ENCODE measurements at regions not wholly inside any gene's neighbourhood (a gene's known extent, or its start where the extent isn't known, plus 50 kb on each side); places are given as distances from the start of the nearest gene placed in this dataset.

- no peak for TF ChIP-seq EZH2 (IDR thresholded peaks at IDR 0.05; ENCODE audit: borderline replicate concordance, low read depth, low read length, poor library complexity, severe bottlenecking)
- TF ChIP-seq CTCF (conservative IDR thresholded peaks at IDR 0.05; ENCODE audit: low read depth, low read length), result no peak
- no peaks in the 10 kb centered on the region for H3K27me3 ChIP-seq (replicated peaks; ENCODE audit: insufficient read depth, low read depth, low read length, poor library complexity)
- H3K4me3 ChIP-seq (ENCODE audit: low read depth, low read length, poor library complexity, severe bottlenecking), result no peak overlapping the region
- no peaks in the 10 kb centered on the region for H3K36me3 ChIP-seq (ENCODE audit: insufficient read depth, low read length, poor library complexity, severe bottlenecking)
- no peak for DNase-seq (ENCODE audit: low spot score)
- CTCF ChIA-PET, result no interaction called here
- H3K27ac ChIP-seq (ENCODE audit: low read depth, low read length, poor library complexity, severe bottlenecking), result no peak overlapping the region
- no peaks in the 10 kb centered on the region for H3K4me1 ChIP-seq (ENCODE audit: insufficient read depth, low read length, poor library complexity, severe bottlenecking)
- intact Hi-C loops (cut with micrococcal nuclease; ENCODE audit: unreplicated experiment), result no loop called here
- H3K9me3 ChIP-seq (ENCODE audit: low read depth, low read length, poor library complexity, severe bottlenecking), result peaks cover 19% of the 10 kb centered on the region
- POLR2A ChIA-PET (ENCODE audit: low non-redundant PET), result no interaction called here
- no TSS peak for BruUV-seq (replicated peaks)
Measured at GRCh38 chr6:141403827-141404226, 728.9 kb upstream of the GJE1 start.

- DNase-seq (ENCODE audit: low spot score), result no peak
- H3K36me3 ChIP-seq (ENCODE audit: insufficient read depth, low read length, poor library complexity, severe bottlenecking), result no peaks in the 10 kb centered on the region
- no peaks in the 10 kb centered on the region for H3K4me1 ChIP-seq (ENCODE audit: insufficient read depth, low read length, poor library complexity, severe bottlenecking)
- no TSS peak for BruUV-seq (replicated peaks)
- ChIA-PET POLR2A (ENCODE audit: low non-redundant PET) (no interaction called here), CTCF (no interaction called here)
- intact Hi-C loops (cut with micrococcal nuclease; ENCODE audit: unreplicated experiment), result no loop called here
- no peak overlapping the region for H3K4me3 ChIP-seq (ENCODE audit: low read depth, low read length, poor library complexity, severe bottlenecking)
- TF ChIP-seq CTCF (conservative IDR thresholded peaks at IDR 0.05; ENCODE audit: low read depth, low read length), result no peak
- TF ChIP-seq EZH2 (IDR thresholded peaks at IDR 0.05; ENCODE audit: borderline replicate concordance, low read depth, low read length, poor library complexity, severe bottlenecking), result no peak
- H3K27ac ChIP-seq (ENCODE audit: low read depth, low read length, poor library complexity, severe bottlenecking), result no peak overlapping the region
- no peaks in the 10 kb centered on the region for H3K27me3 ChIP-seq (replicated peaks; ENCODE audit: insufficient read depth, low read depth, low read length, poor library complexity)
- peaks cover 11% of the 10 kb centered on the region for H3K9me3 ChIP-seq (ENCODE audit: low read depth, low read length, poor library complexity, severe bottlenecking)
Measured at GRCh38 chr6:141403103-141403502, 729.6 kb upstream of the GJE1 start.

- POLR2A ChIA-PET (ENCODE audit: low non-redundant PET), result no interaction called here
- BruUV-seq (replicated peaks), result no TSS peak
- H3K36me3 ChIP-seq (ENCODE audit: insufficient read depth, low read length, poor library complexity, severe bottlenecking), result no peaks in the 10 kb centered on the region
- CTCF ChIA-PET, result no interaction called here
- H3K27ac ChIP-seq (ENCODE audit: low read depth, low read length, poor library complexity, severe bottlenecking), result no peak overlapping the region
- H3K9me3 ChIP-seq (ENCODE audit: low read depth, low read length, poor library complexity, severe bottlenecking), result peaks cover 5% of the 10 kb centered on the region
- H3K4me1 ChIP-seq (ENCODE audit: insufficient read depth, low read length, poor library complexity, severe bottlenecking), result no peaks in the 10 kb centered on the region
- no peak overlapping the region for H3K4me3 ChIP-seq (ENCODE audit: low read depth, low read length, poor library complexity, severe bottlenecking)
- DNase-seq (ENCODE audit: low spot score), result no peak
- TF ChIP-seq EZH2 (IDR thresholded peaks at IDR 0.05; ENCODE audit: borderline replicate concordance, low read depth, low read length, poor library complexity, severe bottlenecking) (no peak), CTCF (conservative IDR thresholded peaks at IDR 0.05; ENCODE audit: low read depth, low read length) (no peak)
- intact Hi-C loops (cut with micrococcal nuclease; ENCODE audit: unreplicated experiment), result no loop called here
- no peaks in the 10 kb centered on the region for H3K27me3 ChIP-seq (replicated peaks; ENCODE audit: insufficient read depth, low read depth, low read length, poor library complexity)
Measured at GRCh38 chr6:141402489-141402888, 730.2 kb upstream of the GJE1 start.

Data from A673 (cell line).